ENCODE measurements at regions not wholly inside any gene's neighbourhood (a gene's known extent, or its start where the extent isn't known, plus 50 kb on each side); places are given as distances from the start of the nearest gene placed in this dataset.
"Not testable (repeated sequence)": the region's sequence is repeated elsewhere in the genome, so short reads cannot be mapped to it uniquely, and the experiment has no call there.

- DNase-seq (ENCODE audit: low spot score) (no peak), ATAC-seq (no peak)
These were observed 279.3 kb downstream of the DUSP6 start for GRCh38 chr12:89073027-89073398.

DNA sequence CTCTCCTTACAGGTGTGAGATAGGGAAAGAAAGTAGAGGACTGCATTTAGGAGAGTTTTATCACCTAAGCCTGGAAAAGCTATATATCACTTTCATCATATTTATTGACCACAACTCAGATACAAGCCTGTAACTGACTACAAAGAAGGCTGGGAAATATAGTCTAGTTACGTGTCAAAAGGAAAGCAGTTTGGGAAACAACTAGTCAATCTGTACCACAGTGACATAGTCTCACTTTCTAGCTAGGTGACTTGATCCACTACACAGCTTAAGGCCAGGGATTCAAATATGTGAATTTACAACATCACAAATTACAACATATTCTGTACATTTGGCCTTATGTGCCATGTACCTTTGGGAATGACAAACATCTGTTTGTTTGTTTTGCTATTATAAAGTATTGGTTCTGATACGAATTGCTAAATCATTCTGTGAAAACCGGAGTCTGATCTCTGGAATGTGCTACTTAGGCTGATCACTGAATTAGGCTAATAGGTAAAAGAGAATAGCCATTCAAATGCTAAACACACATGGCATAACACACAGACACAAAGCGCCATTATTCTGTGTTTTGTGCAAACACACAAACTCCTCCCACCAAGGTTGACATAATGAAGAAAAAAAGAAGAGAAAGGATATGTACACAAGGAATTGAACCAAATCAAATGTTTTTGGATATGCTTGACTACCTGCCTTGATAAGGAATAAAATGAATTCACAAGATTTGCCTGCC, 279.8 kb downstream of the DUSP6 start:
- no peak for DNase-seq (ENCODE audit: low spot score)
- ATAC-seq = no peak

DNA sequence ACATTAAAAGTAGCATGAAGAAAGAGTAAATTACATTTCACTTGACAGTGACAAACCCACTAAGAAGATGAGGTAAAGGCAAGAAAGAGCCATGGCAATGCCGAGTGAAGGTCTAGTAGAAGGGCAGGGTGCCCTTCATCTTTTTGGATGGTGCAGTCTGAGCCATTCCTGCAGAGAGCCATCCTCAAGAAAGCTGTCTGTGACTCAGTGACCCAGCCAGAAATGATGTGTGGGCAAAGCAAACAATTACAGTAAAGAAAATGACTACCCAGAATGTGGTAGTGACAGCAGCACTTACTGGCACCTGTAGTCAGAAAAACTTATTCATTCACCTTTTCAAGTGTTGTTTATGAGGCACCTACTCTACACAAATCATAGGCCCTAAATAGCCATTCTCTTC, 281.7 kb downstream of the DUSP6 start:
- DNase-seq (ENCODE audit: low spot score) = no peak
- ATAC-seq = no peak

- DNase-seq (ENCODE audit: low spot score) (no peak), ATAC-seq (no peak)
These were observed 282.9 kb downstream of the DUSP6 start for GRCh38 chr12:89069431-89069830.

- no peak for DNase-seq (ENCODE audit: low spot score)
- ATAC-seq = no peak
These were observed 284.7 kb downstream of the DUSP6 start for GRCh38 chr12:89067421-89068187.

GRCh38 chr12:89064780-89065179, 287.5 kb downstream of the DUSP6 start:
- ATAC-seq (no peak), DNase-seq (ENCODE audit: low spot score) (no peak)

DNA sequence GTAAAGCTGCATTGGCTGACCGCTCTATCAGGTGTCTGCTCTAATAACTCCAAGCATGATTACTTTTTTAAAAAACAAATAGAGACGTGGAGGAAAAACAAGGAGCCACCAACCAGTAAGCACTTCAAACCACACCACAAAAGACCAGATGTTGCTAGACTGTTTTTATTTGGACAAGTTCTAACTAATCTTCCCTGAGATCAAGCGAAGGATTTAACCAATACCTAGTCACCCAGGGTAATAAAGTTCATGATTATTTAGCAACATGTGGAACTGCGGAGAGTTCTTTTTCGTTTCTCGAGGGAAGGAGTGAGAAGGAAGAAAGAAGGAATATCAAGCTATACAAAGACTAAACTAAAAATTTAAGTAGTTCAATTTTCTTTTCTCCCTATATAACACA, 288.1 kb downstream of the DUSP6 start:
- no peak for DNase-seq (ENCODE audit: low spot score)
- ATAC-seq = no peak

DNA sequence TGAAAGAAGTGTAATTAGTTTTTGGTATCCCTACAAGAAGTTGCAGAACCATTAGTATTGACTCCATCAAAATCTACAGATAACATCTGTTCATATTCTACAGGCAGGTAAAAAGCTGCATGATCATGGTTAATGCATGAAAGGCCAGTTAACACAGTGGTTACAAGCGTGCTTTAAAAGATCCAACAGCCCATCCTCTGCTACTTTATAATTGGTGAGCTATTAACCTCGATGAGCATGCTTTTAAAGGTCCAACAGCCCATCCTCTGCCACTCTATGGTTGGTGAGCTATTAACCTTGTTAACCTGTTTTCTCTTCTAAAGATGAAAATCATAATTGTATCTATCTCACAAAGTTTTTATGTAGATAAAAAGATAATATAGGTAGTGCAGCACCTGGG, 289.3 kb downstream of the DUSP6 start:
- ATAC-seq = no peak
- DNase-seq (ENCODE audit: low spot score) = no peak

GRCh38 chr12:89059721-89060541, 292.4 kb downstream of the DUSP6 start:
- no peak for DNase-seq (ENCODE audit: low spot score)
- no peak for ATAC-seq

DNA sequence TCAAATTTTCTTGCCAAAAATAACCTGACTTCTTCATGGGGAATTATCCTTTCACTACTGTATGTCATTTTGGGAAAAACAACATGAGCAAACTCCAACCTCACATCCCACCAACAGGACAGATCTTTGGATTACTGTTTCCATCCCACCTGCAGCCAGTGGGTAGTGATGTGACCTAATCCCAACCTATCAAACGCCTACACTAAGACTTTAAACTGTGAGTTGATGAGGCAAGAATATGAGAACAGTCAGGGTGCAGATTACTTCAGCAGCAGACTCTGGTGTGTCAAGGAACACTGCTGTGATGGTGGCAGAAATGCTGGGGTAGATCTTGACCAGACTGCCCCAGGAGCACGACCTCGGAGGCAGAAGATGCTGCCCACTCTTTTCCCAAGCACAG, 293.2 kb downstream of the DUSP6 start:
- DNase-seq (ENCODE audit: low spot score) (no peak), ATAC-seq (no peak)

GRCh38 chr12:89058402-89058801, 293.9 kb downstream of the DUSP6 start:
- ATAC-seq = no peak
- no peak for DNase-seq (ENCODE audit: low spot score)

- ATAC-seq; DNase-seq (ENCODE audit: low spot score): not testable (repeated sequence)
These were observed 298.5 kb downstream of the DUSP6 start for GRCh38 chr12:89053817-89054216.

DNA sequence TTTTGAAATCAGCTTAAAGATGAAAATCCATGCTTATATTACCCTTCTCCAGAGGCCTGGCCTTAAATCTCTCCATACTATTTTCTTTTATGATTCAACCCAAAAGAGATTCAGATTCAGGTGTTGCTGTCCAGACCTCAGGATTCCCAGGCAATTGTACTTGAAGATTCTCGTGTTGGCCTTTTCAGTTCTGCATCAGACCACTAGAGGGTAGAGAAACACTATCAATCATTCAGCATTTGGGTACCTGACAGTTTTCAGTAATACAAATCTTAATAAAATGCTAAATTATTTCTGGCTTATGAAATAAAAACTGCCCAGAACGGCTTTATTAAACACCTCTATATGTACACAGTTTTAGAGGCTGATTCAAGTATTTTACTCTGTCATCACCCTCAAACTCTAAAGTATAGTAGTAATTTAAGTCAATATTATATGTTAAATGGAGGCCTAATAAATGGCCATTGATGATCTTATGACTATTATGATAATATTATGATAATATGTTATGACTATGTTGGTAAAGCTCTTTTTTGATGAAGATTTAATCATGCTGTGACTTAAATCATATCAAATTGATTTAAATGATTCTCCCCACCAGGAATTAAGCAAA, 301.1 kb downstream of the DUSP6 start:
- ATAC-seq (peak; percentile 93), DNase-seq (ENCODE audit: low spot score) (no peak)

GRCh38 chr12:89047856-89048418, 304.4 kb downstream of the DUSP6 start:
- DNase-seq (ENCODE audit: low spot score) (no peak), ATAC-seq (no peak)

- no peak for DNase-seq (ENCODE audit: low spot score)
- ATAC-seq = no peak
These were observed 311.2 kb downstream of the DUSP6 start for GRCh38 chr12:89041078-89041477.

DNA sequence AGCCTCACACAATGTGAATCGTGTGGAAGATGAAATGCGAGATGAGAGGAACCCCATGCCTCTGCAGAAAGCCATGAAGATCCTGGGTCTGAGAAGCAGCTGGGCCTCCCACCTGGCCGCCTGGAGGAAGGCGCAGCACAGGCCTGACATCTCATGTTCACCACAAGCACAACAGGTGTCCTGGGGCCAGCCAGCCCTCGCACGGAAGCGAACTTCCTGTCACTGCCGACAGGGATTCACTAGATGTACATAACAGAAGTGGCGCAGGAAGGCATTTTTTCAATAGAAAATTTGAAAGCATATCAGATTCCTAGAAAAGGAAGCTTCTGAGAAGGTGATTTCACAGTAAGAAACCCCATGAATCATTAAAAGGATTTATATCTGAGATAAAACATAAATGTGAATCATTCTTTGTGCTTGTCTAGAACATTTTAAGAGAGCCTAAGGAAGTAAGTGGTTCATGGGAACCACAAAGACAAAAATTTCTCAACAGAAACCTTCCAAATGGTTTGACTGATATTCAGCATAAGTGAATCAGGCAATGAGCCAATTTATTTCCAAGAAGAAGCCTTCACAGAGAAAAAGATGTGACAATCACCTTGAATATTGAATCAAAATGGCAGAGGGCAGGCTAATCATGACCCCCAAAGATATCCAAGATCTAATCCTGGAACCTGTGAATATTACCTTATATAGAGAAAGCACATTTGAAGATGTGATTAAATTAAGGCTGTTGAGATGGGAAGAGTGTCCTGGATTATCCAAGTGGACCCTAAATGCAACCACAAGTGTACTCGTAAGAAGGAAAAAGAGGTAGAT, 311.9 kb downstream of the DUSP6 start:
- ATAC-seq (no peak), DNase-seq (ENCODE audit: low spot score) (no peak)

- ATAC-seq (no peak), DNase-seq (ENCODE audit: low spot score) (no peak)
These were observed 313.3 kb downstream of the DUSP6 start for GRCh38 chr12:89038831-89039512.

- ATAC-seq (no peak), DNase-seq (ENCODE audit: low spot score) (no peak)
These were observed 319.2 kb downstream of the DUSP6 start for GRCh38 chr12:89033062-89033461.

GRCh38 chr12:89029961-89030360, 322.3 kb downstream of the DUSP6 start:
- no peak for ATAC-seq
- no peak for DNase-seq (ENCODE audit: low spot score)

All from left lobe of liver (tissue), 2 donors.